Activated naive CD4-positive, alpha-beta T cell treated with anti-CD3 and anti-CD28 coated beads, Interleukin-2, amount 50 U/mL, for 16 hours (primary cell): ENCODE measurements at regions not wholly inside any gene's neighbourhood (a gene's known extent, or its start where the extent isn't known, plus 50 kb on each side); places are given as distances from the start of the nearest gene placed in this dataset.
A peak's percentile ranks its signal among the peaks of the same experiment; 100 is the strongest.
"Not testable (repeated sequence)": the region's sequence is repeated elsewhere in the genome, so short reads cannot be mapped to it uniquely, and the experiment has no call there.

Source experiments
- DNase-seq: peaks from one replicate; pipeline ENCODE4 v3.0.0-alpha.2; 2020

GRCh38 chr1:148679050-148679786 lies 69.4 kb upstream of the NUDT4B start:
- peak; percentile 36 for DNase-seq

DNA sequence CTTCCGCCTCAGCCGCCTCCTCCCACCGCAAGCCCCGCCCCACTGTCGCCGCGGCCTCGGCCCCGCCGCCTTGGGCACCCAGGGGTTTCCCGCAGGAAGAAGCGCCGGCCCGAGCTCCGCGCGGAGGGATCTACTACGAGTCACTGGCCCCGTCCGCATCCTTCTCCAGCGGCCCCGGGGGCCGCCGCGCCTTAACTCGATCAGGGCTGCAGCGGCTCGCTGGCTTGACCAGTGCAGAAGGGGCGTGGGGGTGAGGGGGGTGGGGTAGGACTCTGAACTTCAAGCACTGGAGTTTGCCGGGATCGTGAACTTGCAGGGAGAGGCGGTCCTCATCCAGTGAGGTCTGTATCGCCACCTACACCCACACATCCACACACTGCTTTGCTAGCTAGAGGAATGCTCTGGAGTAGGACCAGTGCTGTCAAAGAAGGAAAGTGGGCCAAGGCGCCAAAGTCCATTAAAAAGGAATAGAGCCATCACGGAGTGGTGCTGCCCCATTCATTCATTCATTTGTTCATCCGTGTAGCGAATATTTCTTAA lies 68.7 kb upstream of the NUDT4B start:
- not testable (repeated sequence) for DNase-seq

DNA sequence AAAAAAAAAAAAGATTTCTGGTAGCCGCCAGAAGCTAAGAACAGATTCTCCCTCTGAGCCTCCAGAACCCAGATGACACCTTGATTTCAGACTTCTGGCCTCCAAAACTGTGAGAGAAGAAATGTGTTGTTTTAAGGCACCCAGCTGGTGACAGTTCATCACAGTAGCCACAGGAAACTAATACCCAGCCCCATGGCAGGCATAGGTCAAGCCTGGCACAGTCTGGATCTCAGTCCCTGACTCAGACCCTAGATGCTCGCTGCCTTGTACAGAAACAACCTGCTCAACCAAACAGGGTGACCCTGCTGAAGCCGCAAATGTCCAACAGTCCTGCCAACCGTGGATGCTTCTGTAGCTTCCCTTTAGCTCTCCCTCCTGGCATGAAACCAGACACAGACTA lies 61.8 kb upstream of the NUDT4B start:
- not testable (repeated sequence) for DNase-seq

GRCh38 chr1:148687376-148687775 lies 61.2 kb upstream of the NUDT4B start:
- not testable (repeated sequence) for DNase-seq
